Testis (tissue), 2 donors: ENCODE measurements at regions not wholly inside any gene's neighbourhood (a gene's known extent, or its start where the extent isn't known, plus 50 kb on each side); places are given as distances from the start of the nearest gene placed in this dataset.

ENCODE experiments used
- POLR2A ChIP-seq: fragments of 450-650 bp; IDR thresholded peaks from one replicate; pipeline ENCODE4 v1.6.1; 2017; ENCODE audit warnings: antibody characterized with exemption, mild to moderate bottlenecking, moderate library complexity
- TF ChIP-seq, protein P1 (sequence below), 3 experiments: fragments of 450-650 bp in 2 of 3; fragments of 200-600 bp in 1 of 3; sonication (generic) in 1 of 3; IDR thresholded peaks; one replicate each; pipeline ENCODE4 v1.5.1; 2016 to 2019; ENCODE audit warnings: antibody characterized with exemption in 3 of 3, mild to moderate bottlenecking in 2 of 3, moderate library complexity in 1 of 3

DNA sequence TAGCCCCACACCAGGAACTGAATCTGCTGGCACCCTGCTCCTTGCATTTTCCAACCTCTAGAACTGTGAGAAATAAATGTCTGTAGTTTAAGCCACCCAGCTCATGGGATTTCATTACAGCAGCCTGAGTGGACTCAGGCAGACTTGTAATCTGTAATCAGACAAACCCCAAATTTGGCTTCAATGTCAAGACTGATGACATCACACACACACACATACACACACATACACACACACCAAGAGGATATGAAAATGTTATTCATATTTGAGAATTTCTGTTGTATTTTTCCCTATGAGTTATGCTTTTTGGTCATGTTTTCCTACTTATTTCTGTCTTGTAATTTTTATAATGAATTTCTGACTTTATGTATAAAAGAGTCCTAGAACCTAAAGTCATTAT, 83.8 kb upstream of the GLI2 start:
- TF ChIP-seq, protein P1, sequence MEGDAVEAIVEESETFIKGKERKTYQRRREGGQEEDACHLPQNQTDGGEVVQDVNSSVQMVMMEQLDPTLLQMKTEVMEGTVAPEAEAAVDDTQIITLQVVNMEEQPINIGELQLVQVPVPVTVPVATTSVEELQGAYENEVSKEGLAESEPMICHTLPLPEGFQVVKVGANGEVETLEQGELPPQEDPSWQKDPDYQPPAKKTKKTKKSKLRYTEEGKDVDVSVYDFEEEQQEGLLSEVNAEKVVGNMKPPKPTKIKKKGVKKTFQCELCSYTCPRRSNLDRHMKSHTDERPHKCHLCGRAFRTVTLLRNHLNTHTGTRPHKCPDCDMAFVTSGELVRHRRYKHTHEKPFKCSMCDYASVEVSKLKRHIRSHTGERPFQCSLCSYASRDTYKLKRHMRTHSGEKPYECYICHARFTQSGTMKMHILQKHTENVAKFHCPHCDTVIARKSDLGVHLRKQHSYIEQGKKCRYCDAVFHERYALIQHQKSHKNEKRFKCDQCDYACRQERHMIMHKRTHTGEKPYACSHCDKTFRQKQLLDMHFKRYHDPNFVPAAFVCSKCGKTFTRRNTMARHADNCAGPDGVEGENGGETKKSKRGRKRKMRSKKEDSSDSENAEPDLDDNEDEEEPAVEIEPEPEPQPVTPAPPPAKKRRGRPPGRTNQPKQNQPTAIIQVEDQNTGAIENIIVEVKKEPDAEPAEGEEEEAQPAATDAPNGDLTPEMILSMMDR (IDR thresholded peaks at IDR 0.05), result no peak
- no peak for TF ChIP-seq POLR2A
